Adrenal gland (tissue), 5 donors: ENCODE measurements at regions not wholly inside any gene's neighbourhood (a gene's known extent, or its start where the extent isn't known, plus 50 kb on each side); places are given as distances from the start of the nearest gene placed in this dataset.

ENCODE experiments used
- CTCF ChIP-seq, 6 experiments: fragments of 450-650 bp in 4 of 6; fragments of 200-600 bp in 2 of 6; sonication (generic) in 1 of 6; IDR thresholded peaks; 1 replicate in 5 of 6; 2 replicates in 1 of 6; pipeline versions ENCODE4 v1.5.1 to v1.8.0; 2016 to 2021; ENCODE audit warnings: antibody characterized with exemption in 6 of 6, mild to moderate bottlenecking in 2 of 6, moderate library complexity in 1 of 6
- POLR2A ChIP-seq, 2 donors: fragments of 450-650 bp; IDR thresholded peaks; one replicate each; pipeline ENCODE4 v1.6.1; 2017; ENCODE audit warnings: antibody characterized with exemption in 2 of 2, mild to moderate bottlenecking in 2 of 2, moderate library complexity in 1 of 2
- donor health status: DM: no; HTN: no; CAD: no.

GRCh38 chr11:87819151-87819550 is 356.1 kb downstream of the RAB38 start:
- TF ChIP-seq CTCF (IDR thresholded peaks at IDR 0.05) (no peak), POLR2A (IDR thresholded peaks at IDR 0.05) (no peak)
